OCI-LY3 (cell line): ENCODE measurements at regions not wholly inside any gene's neighbourhood (a gene's known extent, or its start where the extent isn't known, plus 50 kb on each side); places are given as distances from the start of the nearest gene placed in this dataset.

ENCODE experiments used
- H2AFZ ChIP-seq: fragments of 200-600, 300-600 bp; shearing (Covaris generic); 2 replicates; pipeline ENCODE4 v1.6.0; 2014; ENCODE audit warnings: antibody characterized with exemption, low read depth, low read length
- H3K27ac ChIP-seq: fragments of 200-600, 300-600 bp; sonication (generic); 2 replicates; pipeline ENCODE4 v1.5.1; 2014; ENCODE audit warnings: mild to moderate bottlenecking, low read length, moderate library complexity, mixed read lengths
- H3K27me3 ChIP-seq: fragments of 200-600, 300-600 bp; sonication (generic); 2 replicates; pipeline ENCODE4 v1.6.1; 2014; ENCODE audit warnings: low read depth, low read length, mixed read lengths
- H3K36me3 ChIP-seq: fragments of 200-600, 300-600 bp; sonication (generic); replicated peaks from 2 replicates; pipeline ENCODE3; 2014; ENCODE audit warnings: low read depth, low read length, mixed read lengths
- H3K4me1 ChIP-seq: fragments of 300-600, 200-600 bp; sonication (generic); 2 replicates; pipeline ENCODE4 v1.6.1; 2014; ENCODE audit warnings: low read length, mixed read lengths
- H3K4me2 ChIP-seq: fragments of 200-600, 300-600 bp; sonication (generic); 2 replicates; pipeline ENCODE4 v1.6.1; 2014; ENCODE audit warnings: low read length, mixed read lengths
- H3K4me3 ChIP-seq: fragments of 300-600, 200-600 bp; sonication (generic); 2 replicates; pipeline ENCODE4 v1.5.1; 2014; ENCODE audit warnings: antibody characterized with exemption, mild to moderate bottlenecking, low read length, moderate library complexity
- H3K79me2 ChIP-seq: fragments of 300-600, 200-600 bp; shearing (Covaris generic); 2 replicates; pipeline ENCODE4 v1.6.1; 2014; ENCODE audit warnings: mild to moderate bottlenecking, low read length, mixed read lengths
- H3K9ac ChIP-seq: fragments of 300-600, 200-600 bp; shearing (Covaris generic); 2 replicates; pipeline ENCODE4 v1.6.0; 2014; ENCODE audit warnings: mild to moderate bottlenecking, low read length, moderate library complexity
- H3K9me3 ChIP-seq: fragments of 200-600, 300-600 bp; shearing (Covaris generic); 2 replicates; pipeline ENCODE4 v1.6.1; 2014; ENCODE audit warnings: low read length, mixed read lengths; ENCODE audit not compliant: insufficient read depth
- H4K20me1 ChIP-seq: fragments of 200-600, 300-600 bp; sonication (generic); 2 replicates; pipeline ENCODE4 v1.6.1; 2016; ENCODE audit warnings: low read length, mixed read lengths; ENCODE audit not compliant: insufficient read depth
- EZH2phosphoT487 ChIP-seq: fragments of 200-600 bp; shearing (Covaris generic); IDR thresholded peaks from 2 replicates; pipeline ENCODE4 v1.6.1; 2018; ENCODE audit warnings: antibody characterized with exemption, mixed run types, low read depth
- TF ChIP-seq, protein P1 (sequence below): fragments of 200-600, 300-600 bp; sonication (generic); IDR thresholded peaks from 2 replicates; pipeline ENCODE4 v1.5.1; 2014; ENCODE audit warnings: antibody characterized with exemption, low read length, low read depth

DNA sequence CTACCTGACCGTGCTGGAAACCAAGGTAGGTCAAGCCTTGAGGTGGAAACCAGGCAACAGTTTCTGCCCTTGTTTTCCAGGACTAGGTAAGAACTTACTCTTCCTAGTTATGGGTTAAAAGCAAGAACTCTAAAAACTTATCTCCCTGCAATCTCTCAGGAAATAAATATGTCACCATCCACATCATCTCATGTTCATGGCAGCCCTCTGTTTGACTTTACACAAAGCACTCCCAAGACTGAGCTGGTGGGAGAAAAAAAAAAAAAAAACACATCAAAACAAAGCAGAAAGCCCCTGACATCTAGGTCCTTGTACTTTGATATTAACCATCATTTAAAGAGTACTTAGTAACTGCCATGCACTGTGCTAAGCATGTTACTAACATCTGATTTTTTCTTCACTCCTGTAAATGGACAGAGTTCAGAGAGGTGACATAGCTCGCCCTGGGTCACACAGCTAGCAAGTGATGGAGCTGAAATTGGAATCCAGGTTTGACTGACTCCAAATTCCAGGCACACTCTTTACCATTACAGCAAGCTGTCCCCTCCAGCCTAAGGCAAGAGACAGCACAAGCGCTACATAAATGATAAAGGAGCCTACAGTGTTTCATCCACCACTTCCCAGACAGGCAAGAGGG is 102.8 kb upstream of the NOCT start:
- no peaks in the 10 kb centered on the region for H3K79me2 ChIP-seq
- H3K4me2 ChIP-seq: no peak overlapping the region
- H3K4me3 ChIP-seq: no peak overlapping the region
- no peak overlapping the region for H3K9ac ChIP-seq
- H3K27ac ChIP-seq: no peak overlapping the region
- no peaks in the 10 kb centered on the region for H4K20me1 ChIP-seq
- H3K27me3 ChIP-seq: no peaks in the 10 kb centered on the region
- H3K36me3 ChIP-seq: no peaks in the 10 kb centered on the region
- peaks cover 12% of the 10 kb centered on the region for H3K4me1 ChIP-seq
- TF ChIP-seq, protein P1, sequence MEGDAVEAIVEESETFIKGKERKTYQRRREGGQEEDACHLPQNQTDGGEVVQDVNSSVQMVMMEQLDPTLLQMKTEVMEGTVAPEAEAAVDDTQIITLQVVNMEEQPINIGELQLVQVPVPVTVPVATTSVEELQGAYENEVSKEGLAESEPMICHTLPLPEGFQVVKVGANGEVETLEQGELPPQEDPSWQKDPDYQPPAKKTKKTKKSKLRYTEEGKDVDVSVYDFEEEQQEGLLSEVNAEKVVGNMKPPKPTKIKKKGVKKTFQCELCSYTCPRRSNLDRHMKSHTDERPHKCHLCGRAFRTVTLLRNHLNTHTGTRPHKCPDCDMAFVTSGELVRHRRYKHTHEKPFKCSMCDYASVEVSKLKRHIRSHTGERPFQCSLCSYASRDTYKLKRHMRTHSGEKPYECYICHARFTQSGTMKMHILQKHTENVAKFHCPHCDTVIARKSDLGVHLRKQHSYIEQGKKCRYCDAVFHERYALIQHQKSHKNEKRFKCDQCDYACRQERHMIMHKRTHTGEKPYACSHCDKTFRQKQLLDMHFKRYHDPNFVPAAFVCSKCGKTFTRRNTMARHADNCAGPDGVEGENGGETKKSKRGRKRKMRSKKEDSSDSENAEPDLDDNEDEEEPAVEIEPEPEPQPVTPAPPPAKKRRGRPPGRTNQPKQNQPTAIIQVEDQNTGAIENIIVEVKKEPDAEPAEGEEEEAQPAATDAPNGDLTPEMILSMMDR: no peak
- no peak for TF ChIP-seq EZH2phosphoT487
- H2AFZ ChIP-seq: no peak overlapping the region
- no peaks in the 10 kb centered on the region for H3K9me3 ChIP-seq

DNA sequence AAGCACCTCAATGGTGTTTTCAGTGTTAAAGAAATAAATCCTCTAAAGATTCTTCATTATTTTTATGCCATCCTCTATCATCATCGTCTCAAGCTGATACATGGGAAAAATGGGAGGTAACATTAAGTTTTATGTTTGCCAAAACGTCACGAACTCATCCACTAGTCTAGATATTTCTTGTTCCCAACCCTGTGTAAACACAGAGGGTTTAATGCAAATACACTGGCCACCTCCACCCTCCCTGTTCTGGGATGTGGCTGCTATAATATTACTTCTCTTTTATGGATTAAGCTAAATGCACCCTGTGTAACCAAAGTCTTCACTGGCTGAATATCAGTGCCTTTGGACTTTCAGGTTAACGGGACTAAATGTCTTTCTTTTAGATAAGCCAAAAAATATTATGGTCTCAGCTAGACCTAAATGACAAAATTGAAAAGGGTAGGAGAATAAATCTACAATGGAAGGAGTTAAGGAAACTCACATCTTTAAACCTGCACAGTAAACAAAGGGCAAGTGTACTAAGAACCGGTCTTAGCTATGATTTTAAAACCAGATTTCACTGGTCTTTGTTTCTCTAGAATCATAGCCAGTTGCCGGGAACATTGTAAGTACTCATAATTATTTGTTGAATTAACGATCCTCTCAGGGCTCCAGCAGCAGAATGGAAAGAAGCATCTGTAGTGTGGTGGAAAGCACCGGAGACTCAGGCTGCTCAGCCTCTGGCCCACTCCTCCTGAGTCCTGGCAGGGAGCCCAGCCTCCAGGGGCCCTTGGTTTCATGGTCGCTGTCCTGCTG is 103.5 kb upstream of the NOCT start:
- Histone ChIP-seq H3K27me3 (no peaks in the 10 kb centered on the region), H3K9ac (no peak overlapping the region), H3K4me2 (no peak overlapping the region), H3K4me1 (peaks cover 10% of the 10 kb centered on the region), H4K20me1 (no peaks in the 10 kb centered on the region), H3K27ac (no peak overlapping the region), H2AFZ (no peak overlapping the region), H3K4me3 (no peak overlapping the region), H3K9me3 (no peaks in the 10 kb centered on the region), H3K79me2 (no peaks in the 10 kb centered on the region), H3K36me3 (no peaks in the 10 kb centered on the region)
- no peak for TF ChIP-seq EZH2phosphoT487
- TF ChIP-seq, protein P1: no peak

DNA sequence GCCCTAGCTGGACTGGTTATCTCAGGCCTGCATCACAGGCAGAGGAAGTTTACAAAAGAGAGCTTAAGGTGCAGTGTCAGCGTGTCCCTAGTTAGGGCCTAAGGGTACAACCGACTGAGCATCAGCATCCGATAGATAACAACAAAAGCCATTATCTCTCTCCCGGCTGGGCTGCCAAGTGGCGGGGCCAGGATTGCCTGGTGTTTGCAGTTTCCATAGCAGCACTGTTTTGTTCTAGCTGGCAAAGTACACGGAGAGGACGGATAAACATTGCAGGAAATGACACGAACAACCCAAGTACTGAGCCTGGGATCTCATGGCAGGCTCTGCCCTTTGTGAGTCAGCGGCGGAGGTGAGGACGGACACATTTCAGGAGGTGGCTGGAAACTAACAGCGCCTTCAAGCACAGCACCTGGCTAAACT is 104.7 kb upstream of the NOCT start:
- H2AFZ ChIP-seq: no peak overlapping the region
- no peak overlapping the region for H3K4me2 ChIP-seq
- no peaks in the 10 kb centered on the region for H4K20me1 ChIP-seq
- no peak overlapping the region for H3K4me3 ChIP-seq
- no peak overlapping the region for H3K27ac ChIP-seq
- H3K9ac ChIP-seq: no peak overlapping the region
- H3K36me3 ChIP-seq: no peaks in the 10 kb centered on the region
- TF ChIP-seq, protein P1: no peak
- TF ChIP-seq EZH2phosphoT487: no peak
- no peaks in the 10 kb centered on the region for H3K79me2 ChIP-seq
- no peaks in the 10 kb centered on the region for H3K27me3 ChIP-seq
- H3K4me1 ChIP-seq: no peaks in the 10 kb centered on the region
- no peaks in the 10 kb centered on the region for H3K9me3 ChIP-seq

DNA sequence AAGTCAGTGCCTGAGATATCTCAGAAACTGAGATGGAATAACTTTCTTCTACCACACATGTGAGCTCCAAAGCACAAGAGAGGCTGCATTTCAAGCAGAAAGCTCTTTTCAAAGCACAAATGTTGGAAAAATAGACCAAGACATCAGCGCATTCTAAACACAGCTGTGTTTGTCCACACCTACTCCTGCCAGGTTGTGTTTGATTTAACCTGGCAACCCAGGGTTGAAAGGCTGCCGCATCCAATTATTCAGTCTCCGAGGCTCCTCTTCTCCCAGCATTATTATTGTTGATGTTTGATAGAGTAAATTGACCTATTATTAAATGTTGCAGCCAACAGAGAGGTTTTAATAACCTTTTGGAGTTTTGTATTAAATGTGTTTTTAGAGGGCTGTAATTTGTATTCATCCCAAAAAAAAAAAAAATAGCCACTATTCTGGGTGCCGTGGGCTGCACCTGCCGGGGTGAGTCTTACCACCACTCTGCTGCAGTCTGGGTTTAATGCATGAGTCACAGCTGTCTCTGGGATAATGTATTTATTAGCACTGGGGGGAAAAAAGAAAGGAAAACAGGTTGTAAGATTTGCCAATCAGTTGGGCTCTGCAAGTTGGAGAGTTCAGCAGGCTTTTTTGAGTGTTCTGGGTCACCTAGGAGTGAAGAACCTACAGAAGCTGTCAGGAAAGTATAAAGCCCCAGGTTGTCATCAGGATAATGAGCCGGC is 105.2 kb upstream of the NOCT start:
- H3K27ac ChIP-seq: no peak overlapping the region
- no peak overlapping the region for H2AFZ ChIP-seq
- no peaks in the 10 kb centered on the region for H3K27me3 ChIP-seq
- no peaks in the 10 kb centered on the region for H3K36me3 ChIP-seq
- H3K4me2 ChIP-seq: no peak overlapping the region
- H4K20me1 ChIP-seq: no peaks in the 10 kb centered on the region
- H3K79me2 ChIP-seq: no peaks in the 10 kb centered on the region
- no peaks in the 10 kb centered on the region for H3K4me1 ChIP-seq
- no peak overlapping the region for H3K9ac ChIP-seq
- no peaks in the 10 kb centered on the region for H3K9me3 ChIP-seq
- no peak overlapping the region for H3K4me3 ChIP-seq
- no peak for TF ChIP-seq EZH2phosphoT487
- TF ChIP-seq, protein P1: no peak
